ENCODE measurements at regions not wholly inside any gene's neighbourhood (a gene's known extent, or its start where the extent isn't known, plus 50 kb on each side); places are given as distances from the start of the nearest gene placed in this dataset.
A peak's percentile ranks its signal among the peaks of the same experiment; 100 is the strongest.

GRCh38 chr7:49376817-49377375 lies 396.5 kb upstream of the VWC2 start:
- H3K9me3 ChIP-seq (ENCODE audit: low read depth, low read length): no peaks in the 10 kb centered on the region; the same call in 1 of the 2 replicates
- H3K36me3 ChIP-seq (ENCODE audit: insufficient read depth, low read length): no peaks in the 10 kb centered on the region
- TF ChIP-seq EZH2 (IDR thresholded peaks at IDR 0.05) (no peak), POLR2AphosphoS5 (IDR thresholded peaks at IDR 0.05; ENCODE audit: borderline replicate concordance, low read depth, low read length) (no peak), FOXP2 (optimal IDR thresholded peaks at IDR 0.05; ENCODE audit: control extremely low read depth, extremely low read length, insufficient read depth) (no peak)
- DNase-seq (ENCODE audit: low read depth, low spot score): no peak
- no peak overlapping the region for H3K4me3 ChIP-seq
- H3K27ac ChIP-seq: no peak overlapping the region
- H3K9ac ChIP-seq (ENCODE audit: insufficient read length): no peak overlapping the region

GRCh38 chr7:49386792-49387191 lies 386.6 kb upstream of the VWC2 start:
- Histone ChIP-seq H3K9ac (ENCODE audit: insufficient read length) (no peak overlapping the region), H3K36me3 (ENCODE audit: insufficient read depth, low read length) (no peaks in the 10 kb centered on the region), H3K27ac (no peak overlapping the region), H3K4me3 (no peak overlapping the region), H3K9me3 (ENCODE audit: low read depth, low read length) (no peaks in the 10 kb centered on the region)
- DNase-seq (ENCODE audit: low read depth, low spot score): no peak
- TF ChIP-seq EZH2 (IDR thresholded peaks at IDR 0.05) (no peak), POLR2AphosphoS5 (IDR thresholded peaks at IDR 0.05; ENCODE audit: borderline replicate concordance, low read depth, low read length) (no peak), FOXP2 (optimal IDR thresholded peaks at IDR 0.05; ENCODE audit: control extremely low read depth, extremely low read length, insufficient read depth) (no peak)

GRCh38 chr7:49389871-49390479 lies 383.5 kb upstream of the VWC2 start:
- no peak for TF ChIP-seq FOXP2 (optimal IDR thresholded peaks at IDR 0.05; ENCODE audit: control extremely low read depth, extremely low read length, insufficient read depth)
- TF ChIP-seq EZH2 (IDR thresholded peaks at IDR 0.05): no peak
- TF ChIP-seq POLR2AphosphoS5 (IDR thresholded peaks at IDR 0.05; ENCODE audit: borderline replicate concordance, low read depth, low read length): no peak
- no peaks in the 10 kb centered on the region for H3K9me3 ChIP-seq (ENCODE audit: low read depth, low read length)
- no peak overlapping the region for H3K27ac ChIP-seq
- H3K36me3 ChIP-seq (ENCODE audit: insufficient read depth, low read length): no peaks in the 10 kb centered on the region
- H3K9ac ChIP-seq (ENCODE audit: insufficient read length): no peak overlapping the region
- no peak for DNase-seq (ENCODE audit: low read depth, low spot score)
- no peak overlapping the region for H3K4me3 ChIP-seq

DNA sequence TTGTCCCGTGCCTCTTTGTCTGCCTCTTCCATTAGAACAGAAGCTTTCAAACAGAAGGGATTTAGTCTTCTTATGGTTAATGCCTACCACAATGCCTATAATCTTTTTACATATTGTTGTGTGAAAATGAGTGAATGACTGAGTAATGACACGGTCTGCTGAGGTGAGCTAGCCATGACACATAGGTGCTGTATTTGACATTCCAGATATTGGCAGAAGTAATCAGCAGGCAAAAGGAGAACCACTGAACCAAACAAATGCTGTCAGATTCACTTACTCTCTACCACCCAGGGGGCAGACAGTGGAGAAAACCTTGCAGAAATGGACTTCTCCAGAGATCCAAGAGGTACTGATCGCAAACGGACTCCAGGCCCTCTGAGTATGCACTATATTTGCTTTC lies 377.2 kb upstream of the VWC2 start:
- H3K9ac ChIP-seq (ENCODE audit: insufficient read length): no peak overlapping the region
- TF ChIP-seq EZH2 (IDR thresholded peaks at IDR 0.05) (no peak), FOXP2 (optimal IDR thresholded peaks at IDR 0.05; ENCODE audit: control extremely low read depth, extremely low read length, insufficient read depth) (no peak), POLR2AphosphoS5 (IDR thresholded peaks at IDR 0.05; ENCODE audit: borderline replicate concordance, low read depth, low read length) (no peak)
- no peak overlapping the region for H3K4me3 ChIP-seq

GRCh38 chr7:49397750-49398149 lies 375.7 kb upstream of the VWC2 start:
- no peak for DNase-seq (ENCODE audit: low read depth, low spot score)
- H3K27ac ChIP-seq: no peak overlapping the region
- no peaks in the 10 kb centered on the region for H3K9me3 ChIP-seq (ENCODE audit: low read depth, low read length)
- H3K9ac ChIP-seq (ENCODE audit: insufficient read length): no peak overlapping the region
- 0 out of 2 replicates have a peak overlapping the region, but pooled peaks have one; percentile 11 for H3K4me3 ChIP-seq
- TF ChIP-seq POLR2AphosphoS5 (IDR thresholded peaks at IDR 0.05; ENCODE audit: borderline replicate concordance, low read depth, low read length) (no peak), EZH2 (IDR thresholded peaks at IDR 0.05) (no peak), FOXP2 (optimal IDR thresholded peaks at IDR 0.05; ENCODE audit: control extremely low read depth, extremely low read length, insufficient read depth) (no peak)
- no peaks in the 10 kb centered on the region for H3K36me3 ChIP-seq (ENCODE audit: insufficient read depth, low read length)

More for the DNA sequence above, 377.2 kb upstream of the VWC2 start:
- Histone ChIP-seq H3K9me3 (ENCODE audit: low read depth, low read length) (no peaks in the 10 kb centered on the region), H3K27ac (no peak overlapping the region), H3K36me3 (ENCODE audit: insufficient read depth, low read length) (no peaks in the 10 kb centered on the region)
- no peak for DNase-seq (ENCODE audit: low read depth, low spot score)

- H3K9me3 ChIP-seq (ENCODE audit: low read depth, low read length): no peaks in the 10 kb centered on the region
- DNase-seq (ENCODE audit: low read depth, low spot score): peak; percentile 58
- H3K36me3 ChIP-seq (ENCODE audit: insufficient read depth, low read length): no peaks in the 10 kb centered on the region
- H3K9ac ChIP-seq (ENCODE audit: insufficient read length): no peak overlapping the region
- H3K27ac ChIP-seq: no peak overlapping the region
- H3K4me3 ChIP-seq: 0 out of 2 replicates have a peak overlapping the region, but pooled peaks have one; percentile 11
- TF ChIP-seq POLR2AphosphoS5 (IDR thresholded peaks at IDR 0.05; ENCODE audit: borderline replicate concordance, low read depth, low read length) (no peak), EZH2 (IDR thresholded peaks at IDR 0.05) (no peak), FOXP2 (optimal IDR thresholded peaks at IDR 0.05; ENCODE audit: control extremely low read depth, extremely low read length, insufficient read depth) (no peak)
These were observed 375.2 kb upstream of the VWC2 start for GRCh38 chr7:49398236-49398635.

GRCh38 chr7:49398746-49399145 lies 374.7 kb upstream of the VWC2 start:
- Histone ChIP-seq H3K36me3 (ENCODE audit: insufficient read depth, low read length) (no peaks in the 10 kb centered on the region), H3K4me3 (no peak overlapping the region), H3K27ac (no peak overlapping the region), H3K9me3 (ENCODE audit: low read depth, low read length) (no peaks in the 10 kb centered on the region), H3K9ac (ENCODE audit: insufficient read length) (no peak overlapping the region)
- DNase-seq (ENCODE audit: low read depth, low spot score): no peak
- TF ChIP-seq FOXP2 (optimal IDR thresholded peaks at IDR 0.05; ENCODE audit: control extremely low read depth, extremely low read length, insufficient read depth) (no peak), POLR2AphosphoS5 (IDR thresholded peaks at IDR 0.05; ENCODE audit: borderline replicate concordance, low read depth, low read length) (no peak), EZH2 (IDR thresholded peaks at IDR 0.05) (no peak)

GRCh38 chr7:49400891-49401550 lies 372.4 kb upstream of the VWC2 start:
- H3K9me3 ChIP-seq (ENCODE audit: low read depth, low read length): no peaks in the 10 kb centered on the region
- H3K9ac ChIP-seq (ENCODE audit: insufficient read length): no peak overlapping the region
- no peaks in the 10 kb centered on the region for H3K36me3 ChIP-seq (ENCODE audit: insufficient read depth, low read length)
- TF ChIP-seq EZH2 (IDR thresholded peaks at IDR 0.05) (no peak), POLR2AphosphoS5 (IDR thresholded peaks at IDR 0.05; ENCODE audit: borderline replicate concordance, low read depth, low read length) (no peak), FOXP2 (optimal IDR thresholded peaks at IDR 0.05; ENCODE audit: control extremely low read depth, extremely low read length, insufficient read depth) (no peak)
- H3K27ac ChIP-seq: no peak overlapping the region
- H3K4me3 ChIP-seq: no peak overlapping the region
- no peak for DNase-seq (ENCODE audit: low read depth, low spot score)
